ENCODE measurements at regions not wholly inside any gene's neighbourhood (a gene's known extent, or its start where the extent isn't known, plus 50 kb on each side); places are given as distances from the start of the nearest gene placed in this dataset.
"Not testable (repeated sequence)": the region's sequence is repeated elsewhere in the genome, so short reads cannot be mapped to it uniquely, and the experiment has no call there.

DNA sequence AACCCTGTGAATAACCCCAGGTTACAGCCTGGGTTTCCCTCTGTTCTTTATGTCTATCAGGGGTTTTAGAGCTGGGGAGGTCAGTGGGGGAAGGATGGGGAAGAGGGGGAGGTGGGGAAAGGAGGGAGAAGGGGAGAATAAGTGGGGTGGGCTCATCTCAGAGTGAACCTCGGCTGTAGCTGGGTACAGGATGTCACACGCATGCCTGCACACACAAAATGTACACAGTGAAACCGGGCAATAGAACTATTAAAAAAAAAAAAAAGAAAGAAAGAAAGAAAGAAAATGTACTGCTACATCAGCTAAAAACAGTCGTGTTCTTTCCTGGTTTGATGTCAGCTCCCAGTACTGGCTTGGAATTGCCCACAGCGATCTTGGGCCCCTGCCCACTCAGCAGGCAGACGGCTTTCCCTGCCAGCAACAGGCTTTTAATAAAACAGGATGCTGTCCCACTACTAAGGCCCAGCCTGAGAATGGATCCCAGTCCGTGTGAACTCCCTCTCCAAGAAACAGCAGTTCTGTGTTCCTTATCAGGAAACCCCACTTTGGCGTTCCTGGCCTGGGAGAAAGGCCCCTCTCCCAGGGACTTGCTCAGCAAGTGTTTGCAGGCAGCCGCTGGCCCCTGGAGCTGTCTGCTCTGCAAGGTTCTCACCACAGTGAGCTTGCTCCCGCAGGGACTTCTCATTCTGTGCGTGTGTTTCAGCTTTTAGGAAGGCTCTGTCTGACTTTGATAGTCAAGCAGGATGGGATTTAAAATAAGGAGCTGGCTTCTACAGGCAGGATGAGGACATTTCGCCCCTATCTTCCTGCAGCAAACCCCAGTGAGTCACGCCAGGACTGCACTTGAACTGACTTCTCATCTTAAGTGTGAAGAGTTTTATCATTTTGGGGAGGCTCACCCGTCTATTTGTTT lies 225.6 kb downstream of the BCL2L11 start:
- in situ Hi-C loops (cut with HindIII; ENCODE audit: low sequenced_read_pairs); DNase-seq (ENCODE audit: low spot score): not testable (repeated sequence)

DNA sequence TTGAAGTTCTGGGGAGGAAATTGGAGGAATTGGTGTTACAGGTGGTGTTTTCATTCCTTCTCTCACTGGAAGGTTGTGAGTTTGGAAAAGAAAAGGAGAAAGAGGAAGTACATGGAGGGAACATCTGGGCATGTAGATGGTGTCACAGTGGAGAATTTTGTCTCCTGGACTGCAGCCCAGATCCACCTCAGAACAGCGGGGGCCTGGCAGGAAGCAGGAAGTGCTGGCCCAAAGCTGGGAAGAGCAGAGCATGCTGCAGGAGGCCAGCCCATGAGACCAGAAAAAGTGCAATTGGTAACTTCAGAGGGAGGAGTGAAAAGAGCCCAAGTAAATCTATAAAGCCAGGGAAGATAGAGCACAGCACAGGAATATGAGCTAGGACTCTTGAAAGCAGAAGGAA lies 227.0 kb downstream of the BCL2L11 start:
- in situ Hi-C loops (cut with HindIII; ENCODE audit: low sequenced_read_pairs); DNase-seq (ENCODE audit: low spot score): not testable (repeated sequence)

- in situ Hi-C loops (cut with HindIII; ENCODE audit: low sequenced_read_pairs); DNase-seq (ENCODE audit: low spot score): not testable (repeated sequence)
Measured at GRCh38 chr2:111348316-111348715, 227.6 kb downstream of the BCL2L11 start.

GRCh38 chr2:111355022-111355817 lies 234.5 kb downstream of the BCL2L11 start:
- in situ Hi-C loops (cut with HindIII; ENCODE audit: low sequenced_read_pairs); DNase-seq (ENCODE audit: low spot score): not testable (repeated sequence)

GRCh38 chr2:111355823-111356511 lies 235.3 kb downstream of the BCL2L11 start:
- in situ Hi-C loops (cut with HindIII; ENCODE audit: low sequenced_read_pairs); DNase-seq (ENCODE audit: low spot score): not testable (repeated sequence)

- in situ Hi-C loops (cut with HindIII; ENCODE audit: low sequenced_read_pairs); DNase-seq (ENCODE audit: low spot score): not testable (repeated sequence)
Measured at GRCh38 chr2:111356512-111357031, 235.9 kb downstream of the BCL2L11 start.

DNA sequence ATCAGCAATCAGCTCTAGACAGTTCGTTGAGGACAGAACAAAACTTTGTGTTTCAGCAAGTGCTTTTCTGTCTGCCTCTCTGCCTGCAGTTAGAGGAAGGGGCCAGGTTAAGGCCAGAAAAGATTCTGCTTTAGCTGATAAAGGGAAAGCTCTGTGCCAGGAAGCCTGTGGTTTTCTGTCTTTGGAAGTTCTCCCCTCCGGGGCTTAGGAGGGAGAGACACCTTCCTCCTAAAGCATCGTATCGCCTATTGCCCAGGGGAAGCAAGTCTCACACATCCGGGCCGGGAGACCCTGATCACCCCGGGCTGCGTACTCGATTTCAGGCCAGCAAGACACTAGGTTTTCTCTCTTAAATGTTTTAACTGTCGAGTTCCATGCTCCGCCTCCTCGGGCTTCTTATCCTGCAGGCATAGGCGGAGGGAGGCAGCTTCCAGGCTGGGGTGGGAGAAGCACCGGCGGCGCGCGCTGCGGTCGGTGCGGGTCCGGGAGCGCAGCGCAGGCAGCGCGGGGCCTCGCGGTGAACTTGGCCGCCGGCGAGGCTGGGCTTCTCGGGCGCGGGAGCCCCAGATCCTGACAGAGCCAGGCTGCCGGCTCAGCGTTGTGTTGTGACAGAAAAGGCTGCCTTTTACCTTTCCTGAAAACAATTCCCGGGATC lies 245.4 kb downstream of the BCL2L11 start:
- DNase-seq (ENCODE audit: low spot score); in situ Hi-C loops (cut with HindIII; ENCODE audit: low sequenced_read_pairs): not testable (repeated sequence)

DNA sequence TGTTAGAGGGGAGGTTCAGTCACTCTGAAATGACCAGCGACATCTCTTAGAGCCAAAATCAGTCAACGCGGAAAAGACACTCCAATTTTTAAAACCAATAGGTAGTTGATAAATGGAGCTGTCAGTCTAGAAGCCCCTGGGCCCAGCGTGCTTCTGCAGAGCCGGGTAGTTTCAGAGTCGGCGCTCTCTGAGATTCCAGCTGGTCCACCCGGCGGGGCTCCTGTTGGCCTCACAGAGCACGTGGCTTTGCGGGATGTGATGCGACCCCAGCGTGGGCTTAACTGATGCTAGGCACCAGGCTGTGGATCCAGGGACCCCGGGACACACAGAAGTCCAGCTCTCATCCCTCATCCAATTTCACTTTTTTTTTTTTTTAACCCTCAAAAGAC lies 245.9 kb downstream of the BCL2L11 start:
- DNase-seq (ENCODE audit: low spot score); in situ Hi-C loops (cut with HindIII; ENCODE audit: low sequenced_read_pairs): not testable (repeated sequence)

DNA sequence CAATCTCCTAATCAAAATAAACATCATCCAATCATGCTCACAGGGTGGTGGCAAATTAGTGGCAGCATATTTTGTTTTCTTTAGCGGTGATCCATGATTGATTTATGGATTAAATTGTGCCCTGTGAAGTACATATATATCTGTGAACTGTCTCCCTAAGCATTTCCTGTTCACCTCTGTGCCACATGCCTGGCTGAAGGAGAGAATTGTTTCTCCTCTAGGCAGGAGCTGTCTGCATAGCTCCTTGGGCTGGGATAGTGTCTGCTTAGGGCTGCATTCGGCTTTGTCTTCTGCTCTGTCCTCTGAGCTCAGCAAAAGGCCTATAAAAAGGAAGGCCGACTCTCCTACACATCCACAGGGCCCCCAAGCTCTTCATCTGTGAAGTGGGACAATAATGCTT lies 246.4 kb downstream of the BCL2L11 start:
- in situ Hi-C loops (cut with HindIII; ENCODE audit: low sequenced_read_pairs) = not testable (repeated sequence)

DNA sequence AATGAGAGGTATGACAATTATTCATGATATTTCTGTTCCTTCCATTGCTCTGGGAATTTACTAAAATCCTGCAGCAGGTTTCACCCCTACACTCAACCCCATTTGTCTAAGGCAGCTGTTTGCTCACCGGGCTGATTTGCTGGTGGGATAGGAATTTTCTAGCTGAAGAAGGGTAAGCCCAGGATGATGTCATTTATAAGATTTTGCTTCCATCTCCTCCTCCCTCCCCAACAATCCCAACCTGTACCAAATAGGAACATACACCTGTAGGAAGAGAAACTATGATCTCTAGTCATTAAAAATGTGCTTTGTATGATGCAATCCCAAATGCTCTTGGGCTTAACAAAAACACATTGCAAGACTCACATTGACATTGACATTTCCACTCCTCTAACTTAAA lies 247.2 kb downstream of the BCL2L11 start:
- in situ Hi-C loops (cut with HindIII; ENCODE audit: low sequenced_read_pairs); DNase-seq (ENCODE audit: low spot score): not testable (repeated sequence)

More for the DNA sequence above, 246.4 kb downstream of the BCL2L11 start:
- DNase-seq (ENCODE audit: low spot score) = not testable (repeated sequence)

DNA sequence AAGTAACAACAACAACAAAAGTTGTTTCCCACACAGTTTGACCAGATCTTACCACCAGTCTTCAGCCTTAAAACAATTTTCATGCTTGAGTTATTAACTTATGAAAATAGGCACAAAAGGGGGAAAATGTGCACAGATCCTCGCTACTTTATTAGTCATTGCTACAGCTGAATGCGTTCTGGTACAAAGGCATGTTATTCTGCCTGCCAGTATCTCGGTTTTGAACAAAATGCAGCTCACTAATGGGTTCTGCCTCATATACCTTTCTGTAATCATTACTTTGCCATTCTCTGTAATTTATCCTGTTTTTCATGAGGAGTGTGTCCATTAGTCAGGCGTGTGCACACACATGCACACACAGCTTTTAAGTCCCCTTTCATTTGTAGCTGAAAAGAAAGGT lies 247.6 kb downstream of the BCL2L11 start:
- in situ Hi-C loops (cut with HindIII; ENCODE audit: low sequenced_read_pairs); DNase-seq (ENCODE audit: low spot score): not testable (repeated sequence)

DNA sequence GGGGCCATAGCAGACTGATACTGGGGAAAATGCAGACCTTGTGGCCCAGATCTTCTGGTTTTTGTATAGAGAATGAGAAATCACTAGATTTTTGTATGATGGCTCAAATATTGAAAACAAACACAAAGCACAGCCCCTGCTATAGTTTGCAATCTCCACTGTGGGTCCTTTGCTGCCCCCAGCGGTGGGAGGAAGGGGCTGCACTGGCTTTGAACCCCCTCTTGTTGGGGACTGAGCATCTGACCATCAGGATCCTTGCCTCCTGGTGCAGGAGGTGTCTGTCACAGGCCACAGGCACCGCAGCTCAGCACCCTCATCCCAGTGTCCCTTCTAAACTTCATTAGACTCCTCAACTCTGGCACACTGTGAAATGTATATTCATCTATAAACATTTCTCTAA lies 252.3 kb downstream of the BCL2L11 start:
- DNase-seq (ENCODE audit: low spot score); in situ Hi-C loops (cut with HindIII; ENCODE audit: low sequenced_read_pairs): not testable (repeated sequence)

DNA sequence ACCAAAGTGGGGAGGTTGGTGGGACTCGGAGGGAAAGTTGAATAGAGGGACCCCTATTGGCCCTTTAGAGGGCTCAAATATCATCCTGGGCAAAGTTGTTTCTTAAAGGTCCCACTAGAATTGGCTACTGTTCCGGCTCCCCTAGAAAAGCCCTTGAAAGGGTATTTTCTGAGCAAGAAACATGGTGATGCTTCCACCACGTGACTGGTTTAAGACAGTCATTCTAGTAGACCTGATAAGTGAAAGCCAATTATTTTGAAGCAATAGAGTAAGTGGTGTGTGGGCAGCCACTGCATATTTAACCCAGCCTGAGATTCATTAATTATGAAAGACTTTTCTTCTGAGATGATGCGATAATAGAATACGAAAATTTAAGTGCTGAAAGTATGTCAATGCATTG lies 253.3 kb downstream of the BCL2L11 start:
- in situ Hi-C loops (cut with HindIII; ENCODE audit: low sequenced_read_pairs); DNase-seq (ENCODE audit: low spot score): not testable (repeated sequence)

- in situ Hi-C loops (cut with HindIII; ENCODE audit: low sequenced_read_pairs); DNase-seq (ENCODE audit: low spot score): not testable (repeated sequence)
Measured at GRCh38 chr2:111374734-111375133, 254.0 kb downstream of the BCL2L11 start.

- DNase-seq (ENCODE audit: low spot score); in situ Hi-C loops (cut with HindIII; ENCODE audit: low sequenced_read_pairs): not testable (repeated sequence)
Measured at GRCh38 chr2:111375320-111375883, 254.7 kb downstream of the BCL2L11 start.

GRCh38 chr2:111376272-111376970 lies 255.7 kb downstream of the BCL2L11 start:
- in situ Hi-C loops (cut with HindIII; ENCODE audit: low sequenced_read_pairs); DNase-seq (ENCODE audit: low spot score): not testable (repeated sequence)

- DNase-seq (ENCODE audit: low spot score); in situ Hi-C loops (cut with HindIII; ENCODE audit: low sequenced_read_pairs): not testable (repeated sequence)
Measured at GRCh38 chr2:111376971-111377352, 256.2 kb downstream of the BCL2L11 start.

All from G401 (cell line).